ENCODE measurements at regions not wholly inside any gene's neighbourhood (a gene's known extent, or its start where the extent isn't known, plus 50 kb on each side); places are given as distances from the start of the nearest gene placed in this dataset.
"Not testable (repeated sequence)": the region's sequence is repeated elsewhere in the genome, so short reads cannot be mapped to it uniquely, and the experiment has no call there.

- no peak for DNase-seq (ENCODE audit: low read depth in 3 of 3)
Observed at GRCh38 chr2:5145053-5145452, 547.1 kb upstream of the SOX11 start.

- DNase-seq (ENCODE audit: low read depth in 3 of 3), result no peak
Observed at GRCh38 chr2:5145801-5146200, 546.4 kb upstream of the SOX11 start.

GRCh38 chr2:5148392-5149085, 543.6 kb upstream of the SOX11 start:
- no peak for DNase-seq (ENCODE audit: low read depth in 3 of 3)

- DNase-seq (ENCODE audit: low read depth in 3 of 3), result no peak
Observed at GRCh38 chr2:5150871-5151270, 541.3 kb upstream of the SOX11 start.

- DNase-seq (ENCODE audit: low read depth in 3 of 3), result no peak
Observed at GRCh38 chr2:5164776-5165525, 527.2 kb upstream of the SOX11 start.

GRCh38 chr2:5172923-5173322, 519.3 kb upstream of the SOX11 start:
- DNase-seq (ENCODE audit: low read depth in 3 of 3), result no peak

GRCh38 chr2:5173876-5174535, 518.2 kb upstream of the SOX11 start:
- no peak for DNase-seq (ENCODE audit: low read depth in 3 of 3)

- no peak for DNase-seq (ENCODE audit: low read depth in 3 of 3)
Observed at GRCh38 chr2:5175231-5175630, 517.0 kb upstream of the SOX11 start.

GRCh38 chr2:5176764-5177163, 515.4 kb upstream of the SOX11 start:
- no peak for DNase-seq (ENCODE audit: low read depth in 3 of 3)

GRCh38 chr2:5183031-5183430, 509.2 kb upstream of the SOX11 start:
- DNase-seq (ENCODE audit: low read depth in 3 of 3), result no peak

- DNase-seq (ENCODE audit: low read depth in 3 of 3), result no peak
Observed at GRCh38 chr2:5187283-5187682, 504.9 kb upstream of the SOX11 start.

GRCh38 chr2:5188636-5189035, 503.5 kb upstream of the SOX11 start:
- DNase-seq (ENCODE audit: low read depth in 3 of 3), result no peak

GRCh38 chr2:5190023-5190422, 502.2 kb upstream of the SOX11 start:
- no peak for DNase-seq (ENCODE audit: low read depth in 3 of 3)

- DNase-seq (ENCODE audit: low read depth in 3 of 3), result no peak
Observed at GRCh38 chr2:5195636-5196035, 496.5 kb upstream of the SOX11 start.

- DNase-seq (ENCODE audit: low read depth in 3 of 3), result no peak
Observed at GRCh38 chr2:5203134-5203755, 488.9 kb upstream of the SOX11 start.

- not testable (repeated sequence) for DNase-seq (ENCODE audit: low read depth in 3 of 3)
Observed at GRCh38 chr2:5206742-5207141, 485.4 kb upstream of the SOX11 start.

GRCh38 chr2:5215989-5216607, 476.1 kb upstream of the SOX11 start:
- no peak for DNase-seq (ENCODE audit: low read depth in 3 of 3)

- no peak for DNase-seq (ENCODE audit: low read depth in 3 of 3)
Observed at GRCh38 chr2:5227062-5227699, 465.0 kb upstream of the SOX11 start.

- no peak for DNase-seq (ENCODE audit: low read depth in 3 of 3)
Observed at GRCh38 chr2:5229574-5229973, 462.6 kb upstream of the SOX11 start.

GRCh38 chr2:5230444-5230843, 461.7 kb upstream of the SOX11 start:
- no peak for DNase-seq (ENCODE audit: low read depth in 3 of 3)

GRCh38 chr2:5230855-5231254, 461.3 kb upstream of the SOX11 start:
- no peak for DNase-seq (ENCODE audit: low read depth in 3 of 3)

- no peak for DNase-seq (ENCODE audit: low read depth in 3 of 3)
Observed at GRCh38 chr2:5231287-5231686, 460.9 kb upstream of the SOX11 start.
